GM23338 (cell line): ENCODE measurements at regions not wholly inside any gene's neighbourhood (a gene's known extent, or its start where the extent isn't known, plus 50 kb on each side); places are given as distances from the start of the nearest gene placed in this dataset.

ENCODE experiments used
- ATAC-seq: fragments of 200-7000 bp; cut with Tn5 transposase; 3 replicates; pipeline ENCODE4 v1.9.1; 2020
- DNase-seq: peaks from one replicate; pipeline ENCODE4 v3.0.0-alpha.2; 2015; ENCODE audit warnings: low spot score
- H2AFZ ChIP-seq: fragments of 200-600 bp; sonication (generic); 2 replicates; pipeline ENCODE4 v1.8.0; 2016; ENCODE audit warnings: antibody characterized with exemption, mild to moderate bottlenecking, moderate library complexity
- H3F3A ChIP-seq: fragments of 200-600 bp; sonication (generic); replicated peaks from 2 replicates; pipeline ENCODE4 v1.8.0; 2017; ENCODE audit warnings: antibody characterized with exemption, mixed run types, low read depth
- H3K27ac ChIP-seq: fragments of 200-600 bp; sonication (generic); 2 replicates; pipeline ENCODE4 v1.6.1; 2016; ENCODE audit warnings: low read depth
- H3K27me3 ChIP-seq: fragments of 200-600 bp; sonication (generic); 2 replicates; pipeline ENCODE4 v1.8.0; 2016; ENCODE audit warnings: mild to moderate bottlenecking, mixed run types, moderate library complexity; ENCODE audit not compliant: insufficient read depth
- H3K36me3 ChIP-seq: fragments of 200-600 bp; sonication (generic); 2 replicates; pipeline ENCODE4 v1.8.0; 2016; ENCODE audit warnings: mild to moderate bottlenecking; ENCODE audit not compliant: insufficient read depth
- H3K4me1 ChIP-seq: fragments of 200-600 bp; sonication (generic); 2 replicates; pipeline ENCODE4 v1.8.0; 2016; ENCODE audit warnings: mild to moderate bottlenecking, moderate library complexity; ENCODE audit not compliant: insufficient read depth
- H3K4me2 ChIP-seq: fragments of 200-600 bp; sonication (generic); 2 replicates; pipeline ENCODE4 v1.7.1; 2017; ENCODE audit warnings: mixed run types
- H3K4me3 ChIP-seq: fragments of 200-600 bp; sonication (generic); 2 replicates; pipeline ENCODE4 v1.6.1; 2016; ENCODE audit warnings: mixed run types
- H3K79me2 ChIP-seq: fragments of 200-600 bp; sonication (generic); replicated peaks from 2 replicates; pipeline ENCODE4 v1.8.0; 2017; ENCODE audit warnings: mild to moderate bottlenecking; ENCODE audit not compliant: insufficient read depth
- H3K9me2 ChIP-seq: fragments of 200-600 bp; sonication (generic); 2 replicates; pipeline ENCODE4 v1.8.0; 2017; ENCODE audit not compliant: insufficient read depth
- H4K20me1 ChIP-seq: fragments of 200-600 bp; sonication (generic); replicated peaks from 2 replicates; pipeline ENCODE4 v1.8.0; 2017; ENCODE audit warnings: mild to moderate bottlenecking; ENCODE audit not compliant: insufficient read depth
- H3K27ac Mint-ChIP-seq: 2 replicates; pipeline ENCODE4 v1.8.0; 2020; ENCODE audit warnings: inconsistent platforms, mild to moderate bottlenecking, moderate library complexity, mixed read lengths
- H3K27me3 Mint-ChIP-seq: 3 replicates; pipeline ENCODE4 v1.8.0; 2022; ENCODE audit warnings: low read depth, mild to moderate bottlenecking, moderate library complexity, mixed read lengths, inconsistent platforms; ENCODE audit not compliant: insufficient read depth, poor library complexity
- H3K36me3 Mint-ChIP-seq: 3 replicates; pipeline ENCODE4 v1.8.0; 2021; ENCODE audit warnings: low read depth, mild to moderate bottlenecking, inconsistent platforms, moderate library complexity, mixed read lengths
- H3K4me1 Mint-ChIP-seq: 3 replicates; pipeline ENCODE4 v1.8.0; 2020; ENCODE audit warnings: mild to moderate bottlenecking, inconsistent platforms, mixed read lengths
- H3K4me3 Mint-ChIP-seq: 3 replicates; pipeline ENCODE4 v1.8.0; 2021; ENCODE audit warnings: moderate library complexity, mild to moderate bottlenecking, inconsistent platforms, mixed read lengths
- H3K9me3 Mint-ChIP-seq: 3 replicates; pipeline ENCODE4 v1.8.0; 2020; ENCODE audit warnings: moderate library complexity, mild to moderate bottlenecking, inconsistent platforms, mixed read lengths
- CREB1 ChIP-seq: fragments of 250-450 bp; sonication (Bioruptor Pico); IDR thresholded peaks from 2 replicates; pipeline ENCODE4 v1.5.0; 2020; ENCODE audit warnings: low read depth, mild to moderate bottlenecking, moderate library complexity
- ETS1 ChIP-seq: IDR thresholded peaks from 2 replicates; pipeline ENCODE4 v1.6.1; 2016; ENCODE audit warnings: antibody characterized with exemption
- POLR2AphosphoS5 ChIP-seq: IDR thresholded peaks from 2 replicates; pipeline ENCODE4 v1.6.1; 2016; ENCODE audit warnings: antibody characterized with exemption, low read depth
- REST ChIP-seq: IDR thresholded peaks from one replicate; pipeline ENCODE4 v1.6.1; 2018; ENCODE audit warnings: antibody characterized with exemption; ENCODE audit not compliant: unreplicated experiment
- STAT1 ChIP-seq: IDR thresholded peaks from one replicate; pipeline ENCODE4 v1.6.1; 2016; ENCODE audit warnings: antibody characterized with exemption; ENCODE audit not compliant: unreplicated experiment
- ZNF114 ChIP-seq: fragments of 250-450 bp; sonication (Bioruptor Pico); IDR thresholded peaks from 2 replicates; pipeline ENCODE4 v1.5.0; 2020; ENCODE audit warnings: mild to moderate bottlenecking, moderate library complexity
- ZNF462 ChIP-seq: fragments of 250-450 bp; sonication (Bioruptor Pico); IDR thresholded peaks from 2 replicates; pipeline ENCODE4 v1.5.0; 2020; ENCODE audit warnings: mild to moderate bottlenecking, moderate library complexity

GRCh38 chr10:36048780-36049179, 406.7 kb upstream of the FZD8 start:
- no peaks in the 10 kb centered on the region for H3K9me3 Mint-ChIP-seq
- Histone ChIP-seq H3F3A (no peaks in the 10 kb centered on the region), H3K79me2 (no peaks in the 10 kb centered on the region), H4K20me1 (no peaks in the 10 kb centered on the region), H3K4me3 (no peak overlapping the region), H3K4me1 (no peaks in the 10 kb centered on the region), H3K36me3 (no peaks in the 10 kb centered on the region), H2AFZ (no peak overlapping the region), H3K27me3 (no peaks in the 10 kb centered on the region), H3K27ac (no peak overlapping the region), H3K9me2 (peaks cover 6% of the 10 kb centered on the region; the same call in 1 of the 2 replicates), H3K4me2 (no peak overlapping the region)
- no peaks in the 10 kb centered on the region for H3K27me3 Mint-ChIP-seq
- ATAC-seq (no peak), DNase-seq (no peak)
- no peaks in the 10 kb centered on the region for H3K36me3 Mint-ChIP-seq
- TF ChIP-seq POLR2AphosphoS5 = no peak
- no peak overlapping the region for H3K27ac Mint-ChIP-seq
- no peak overlapping the region for H3K4me3 Mint-ChIP-seq
- no peaks in the 10 kb centered on the region for H3K4me1 Mint-ChIP-seq

GRCh38 chr10:36048236-36048635, 406.1 kb upstream of the FZD8 start:
- Mint-ChIP-seq H3K36me3 (no peaks in the 10 kb centered on the region), H3K27ac (no peak overlapping the region), H3K4me3 (no peak overlapping the region), H3K9me3 (no peaks in the 10 kb centered on the region), H3K4me1 (no peaks in the 10 kb centered on the region), H3K27me3 (no peaks in the 10 kb centered on the region)
- ATAC-seq (no peak), DNase-seq (no peak)
- H3K36me3 ChIP-seq = no peaks in the 10 kb centered on the region
- H3F3A ChIP-seq = no peaks in the 10 kb centered on the region
- TF ChIP-seq ZNF114 (CRISPR knock-in tag) (no peak), ZNF462 (no peak), ETS1 (no peak), STAT1 (no peak), REST (no peak), POLR2AphosphoS5 (no peak), CREB1 (CRISPR knock-in tag) (no peak)
- H3K4me3 ChIP-seq = no peak overlapping the region
- H3K4me1 ChIP-seq = no peaks in the 10 kb centered on the region
- H3K27ac ChIP-seq = no peak overlapping the region
- no peaks in the 10 kb centered on the region for H4K20me1 ChIP-seq
- peaks cover 6% of the 10 kb centered on the region; the same call in 1 of the 2 replicates for H3K9me2 ChIP-seq
- H2AFZ ChIP-seq = no peak overlapping the region
- no peak overlapping the region for H3K4me2 ChIP-seq
- H3K27me3 ChIP-seq = no peaks in the 10 kb centered on the region
- no peaks in the 10 kb centered on the region for H3K79me2 ChIP-seq
